Superior temporal gyrus (tissue), 1 donor: ENCODE measurements at regions not wholly inside any gene's neighbourhood (a gene's known extent, or its start where the extent isn't known, plus 50 kb on each side); places are given as distances from the start of the nearest gene placed in this dataset.

Experiments used
- DNase-seq: peaks from one replicate; pipeline ENCODE4 v3.0.0-alpha.2; 2016; ENCODE audit errors: extremely low spot score

GRCh38 chr12:43097471-43097870 lies 454.5 kb downstream of the ADAMTS20 start:
- DNase-seq: no peak

DNA sequence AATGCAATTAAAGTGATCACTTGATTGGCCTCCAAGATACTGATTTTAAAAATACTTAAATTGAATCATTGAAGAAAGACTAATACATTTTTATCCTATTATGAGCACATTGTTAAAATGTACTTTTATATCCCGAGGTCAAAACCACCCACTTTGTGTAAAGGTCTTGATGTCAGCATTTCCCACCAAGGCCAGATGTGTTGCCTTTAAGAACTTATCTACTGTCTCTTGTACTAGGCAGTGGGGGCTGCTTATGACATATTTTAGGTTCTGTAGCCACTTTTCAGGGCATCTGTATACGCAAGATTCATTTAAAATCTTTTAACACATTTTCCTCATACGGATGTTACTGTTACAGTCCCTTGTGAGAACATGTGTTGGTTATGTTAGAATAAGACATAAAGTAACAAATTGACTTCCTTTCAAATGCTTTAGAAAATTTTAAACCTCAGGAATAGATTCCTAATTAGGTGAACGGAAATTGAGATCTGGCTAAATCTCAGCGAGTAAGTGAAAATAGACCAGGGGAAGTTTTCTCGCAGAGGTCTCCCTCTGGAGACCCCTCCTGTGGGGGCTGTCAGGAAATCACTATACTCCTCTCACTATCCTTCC lies 456.2 kb downstream of the ADAMTS20 start:
- DNase-seq: no peak

DNA sequence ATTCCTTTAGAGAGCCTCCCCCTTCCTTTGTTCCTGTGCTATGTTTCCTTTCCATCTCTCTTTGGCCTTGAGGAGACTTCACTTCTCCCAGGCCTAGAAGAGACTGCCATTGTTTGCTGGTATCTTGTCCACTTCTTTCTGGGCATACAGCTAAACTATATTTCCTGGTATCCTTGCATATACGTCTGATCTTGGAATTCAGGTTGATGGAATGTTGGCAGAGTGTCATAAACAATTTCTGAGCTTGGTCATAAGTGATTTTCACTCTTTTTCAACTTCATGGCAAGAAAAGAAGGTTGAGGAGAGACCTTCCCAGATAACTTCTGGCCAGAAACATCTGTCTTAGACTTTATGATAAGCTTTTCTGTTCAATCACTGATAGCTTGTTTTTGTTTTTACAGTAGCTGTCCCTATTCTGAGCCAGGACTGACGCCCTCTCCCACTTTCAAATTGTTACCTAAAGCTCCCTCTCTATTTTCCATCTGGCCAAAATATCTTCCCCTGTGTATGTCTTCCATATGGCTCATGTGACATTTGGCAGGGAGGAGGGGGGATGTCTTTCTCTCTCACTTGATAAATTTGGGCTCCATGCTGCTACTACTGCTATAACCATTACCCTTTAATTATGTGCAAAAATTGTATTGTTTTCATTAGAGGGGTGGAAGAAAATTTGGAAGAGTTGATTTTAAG lies 457.0 kb downstream of the ADAMTS20 start:
- no peak for DNase-seq

DNA sequence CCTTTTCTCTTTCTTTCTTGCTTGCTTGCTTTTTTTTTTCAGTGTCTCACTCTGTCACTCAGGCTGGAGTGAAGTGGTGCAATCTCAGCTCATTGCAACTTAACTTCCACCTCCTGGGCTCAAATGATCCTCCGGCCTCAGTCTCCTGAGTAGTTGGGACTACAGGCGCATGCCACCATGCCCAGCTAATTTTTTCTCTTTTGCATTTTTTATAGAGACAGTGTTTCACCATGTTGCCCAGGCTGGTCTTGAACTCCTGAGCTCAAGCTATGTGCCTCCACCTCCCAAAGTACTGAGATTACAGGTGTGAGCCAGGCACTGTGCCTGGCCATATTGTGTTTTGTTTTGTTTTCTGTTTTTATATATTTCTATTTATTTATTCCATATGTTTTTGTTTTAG lies 461.0 kb downstream of the ADAMTS20 start:
- DNase-seq: no peak

GRCh38 chr12:43087195-43088091 lies 464.6 kb downstream of the ADAMTS20 start:
- no peak for DNase-seq

DNA sequence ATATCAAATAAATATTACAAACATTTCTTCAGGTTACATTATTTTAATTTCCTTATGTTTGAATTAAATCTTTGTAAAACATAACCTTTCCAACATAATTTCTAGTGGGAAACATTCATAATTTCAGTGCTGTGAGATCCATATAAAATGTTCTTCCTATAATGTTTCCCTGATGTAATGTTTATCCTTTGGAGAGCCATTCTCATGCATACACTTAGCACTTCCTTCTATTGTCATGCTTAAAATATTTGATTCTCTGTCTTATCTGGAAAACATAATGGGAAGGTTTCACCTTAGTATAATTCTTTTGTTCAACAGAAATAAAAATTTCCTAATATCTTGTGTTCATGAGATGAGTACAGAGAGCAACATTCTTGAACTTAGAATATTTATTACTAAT lies 472.5 kb downstream of the ADAMTS20 start:
- no peak for DNase-seq

- no peak for DNase-seq
These were observed 473.0 kb downstream of the ADAMTS20 start for GRCh38 chr12:43078976-43079375.

DNA sequence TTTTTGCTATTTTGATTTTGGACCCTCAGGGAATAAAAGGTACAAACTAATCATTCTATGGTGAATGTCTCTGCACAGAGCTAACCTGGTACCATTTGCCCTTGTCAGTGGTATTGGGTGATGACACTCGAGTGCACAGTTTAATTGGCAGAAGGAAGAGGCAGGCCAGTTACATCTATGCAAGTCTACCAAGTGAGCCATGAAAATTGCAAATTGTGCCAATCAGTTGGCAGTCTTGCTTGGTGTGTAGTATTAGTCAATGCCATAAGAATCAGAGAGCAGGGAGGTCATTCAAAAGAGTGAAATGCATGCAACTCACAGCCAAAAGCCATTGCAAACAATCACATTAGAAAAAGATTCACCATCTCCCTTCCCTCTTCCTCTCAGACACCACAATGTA lies 479.6 kb downstream of the ADAMTS20 start:
- no peak for DNase-seq

DNA sequence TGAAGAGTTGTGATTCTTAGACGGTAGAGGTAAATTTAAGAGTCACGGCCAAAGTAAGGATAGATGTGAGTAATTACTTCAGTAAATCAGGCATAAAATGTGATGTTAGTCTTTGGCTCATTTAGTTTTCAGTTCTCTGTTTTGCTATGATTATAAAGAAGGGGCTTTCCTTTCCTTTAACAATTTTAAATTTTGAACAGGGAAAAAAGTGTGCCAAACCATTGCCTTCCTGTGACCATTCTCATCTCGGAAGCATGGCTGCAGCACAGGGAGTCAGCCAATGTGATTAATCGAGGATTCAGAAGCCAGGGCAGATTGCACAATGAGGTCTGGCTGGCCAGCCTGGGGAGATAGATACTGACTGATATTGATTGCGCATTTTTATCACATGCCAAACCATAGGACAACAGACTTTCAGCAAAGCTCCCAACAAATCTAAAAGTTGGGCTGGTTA lies 480.2 kb upstream of the PRICKLE1 start:
- no peak for DNase-seq

DNA sequence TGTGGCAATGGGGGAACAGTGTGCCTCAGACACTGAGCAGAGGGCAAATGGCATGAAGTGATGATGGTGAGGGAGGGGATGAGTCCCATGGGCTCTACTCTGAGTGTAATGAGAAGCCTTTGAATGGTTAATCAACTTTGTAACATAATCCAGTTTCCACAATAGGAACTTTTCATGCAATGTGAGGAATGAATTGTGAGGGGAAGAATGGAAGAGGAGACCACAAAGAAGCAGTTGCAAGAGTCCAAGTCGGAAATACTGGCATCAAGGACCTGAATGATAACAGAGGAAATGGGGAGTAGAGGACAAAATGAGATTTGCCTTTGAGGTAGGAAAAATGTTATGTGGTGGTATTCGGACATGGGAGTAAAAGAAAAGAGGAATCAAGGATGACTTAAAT lies 476.9 kb upstream of the PRICKLE1 start:
- DNase-seq: no peak

GRCh38 chr12:43063650-43064049 lies 474.1 kb upstream of the PRICKLE1 start:
- DNase-seq: no peak

DNA sequence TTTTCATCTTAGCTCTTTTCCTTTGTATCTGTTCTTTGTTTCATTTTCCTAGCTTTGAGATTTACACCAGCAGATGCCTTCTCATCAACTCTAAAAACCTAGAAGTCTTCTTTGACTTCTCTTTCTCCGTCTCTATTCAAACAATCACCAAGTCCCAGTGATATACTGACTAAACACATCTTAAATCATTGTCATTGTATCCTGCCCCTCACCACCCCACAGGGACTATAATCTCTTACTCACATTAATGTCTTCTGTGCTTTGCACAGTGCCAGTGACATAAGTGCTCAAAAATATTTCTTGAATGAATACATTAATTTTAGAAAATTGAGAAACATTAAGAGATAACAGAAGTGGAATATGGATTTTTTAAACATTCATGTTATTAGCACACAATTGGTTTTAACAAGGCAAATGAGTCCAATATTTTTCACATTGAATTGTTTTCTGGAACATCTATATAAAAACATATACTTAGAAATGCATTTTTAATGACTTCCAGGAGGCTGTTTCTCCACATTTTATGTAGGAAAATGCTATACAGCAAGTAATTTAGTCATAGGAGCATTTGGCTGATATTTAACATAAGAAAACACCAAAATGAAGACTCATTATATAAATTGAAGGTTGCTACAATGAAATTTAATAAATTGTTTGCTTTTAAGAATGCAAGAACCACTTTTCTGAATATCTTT lies 472.8 kb upstream of the PRICKLE1 start:
- no peak for DNase-seq

DNA sequence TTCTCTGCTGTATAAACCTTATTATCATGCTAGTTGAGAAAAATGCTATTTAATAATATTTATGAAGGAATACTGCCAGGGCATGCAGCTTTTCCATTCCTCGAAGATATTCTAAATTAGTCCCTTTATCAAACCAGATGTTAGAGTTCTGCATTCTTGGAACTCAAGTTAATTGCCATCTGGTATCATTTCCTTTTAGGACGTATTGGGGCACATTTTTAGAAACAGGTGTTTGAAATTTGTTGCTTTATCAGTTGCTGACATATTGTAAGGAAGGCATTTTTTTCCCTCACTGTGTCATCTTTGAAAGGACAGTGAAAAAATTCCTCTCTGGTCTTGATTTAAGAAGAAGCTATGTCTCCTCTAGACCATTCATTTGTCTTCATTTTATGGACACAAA lies 471.2 kb upstream of the PRICKLE1 start:
- no peak for DNase-seq

DNA sequence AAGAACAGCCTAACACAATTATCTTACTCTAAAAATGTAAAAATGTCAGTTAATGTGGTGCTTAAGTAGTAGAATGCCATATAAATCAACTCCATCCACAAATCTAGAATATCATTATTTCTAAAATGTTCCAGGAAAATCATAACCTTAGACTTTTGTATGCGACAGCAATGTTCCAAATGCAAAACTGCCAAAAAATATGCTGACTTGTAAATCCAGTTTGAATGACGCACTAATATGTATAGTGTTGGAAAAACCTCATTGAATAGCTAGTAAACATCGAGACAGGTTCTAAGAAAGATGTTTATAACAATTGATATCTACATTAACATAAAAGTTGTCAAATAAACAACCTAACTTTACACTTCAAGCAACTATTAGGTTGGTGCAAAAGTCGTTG lies 469.1 kb upstream of the PRICKLE1 start:
- no peak for DNase-seq

GRCh38 chr12:43057566-43057965 lies 468.0 kb upstream of the PRICKLE1 start:
- no peak for DNase-seq

DNA sequence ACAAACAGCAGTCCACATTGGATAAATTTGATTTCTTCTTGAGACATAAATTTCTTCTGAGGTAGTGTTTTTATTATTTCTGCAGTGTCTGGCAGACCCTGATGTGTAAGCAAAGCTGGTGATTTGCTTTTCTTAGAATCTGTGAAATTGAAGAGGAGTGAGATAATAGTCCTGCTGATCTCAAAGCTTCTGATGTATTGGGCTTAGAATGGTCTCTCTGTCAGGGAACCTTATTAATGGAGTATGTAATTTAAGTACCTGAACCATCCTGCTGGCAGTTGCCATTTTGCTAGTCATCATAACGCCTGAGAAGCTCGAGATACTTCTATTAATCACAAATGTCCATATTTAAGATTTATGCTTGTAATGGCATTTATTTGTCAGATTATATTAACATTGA lies 464.5 kb upstream of the PRICKLE1 start:
- DNase-seq: no peak

DNA sequence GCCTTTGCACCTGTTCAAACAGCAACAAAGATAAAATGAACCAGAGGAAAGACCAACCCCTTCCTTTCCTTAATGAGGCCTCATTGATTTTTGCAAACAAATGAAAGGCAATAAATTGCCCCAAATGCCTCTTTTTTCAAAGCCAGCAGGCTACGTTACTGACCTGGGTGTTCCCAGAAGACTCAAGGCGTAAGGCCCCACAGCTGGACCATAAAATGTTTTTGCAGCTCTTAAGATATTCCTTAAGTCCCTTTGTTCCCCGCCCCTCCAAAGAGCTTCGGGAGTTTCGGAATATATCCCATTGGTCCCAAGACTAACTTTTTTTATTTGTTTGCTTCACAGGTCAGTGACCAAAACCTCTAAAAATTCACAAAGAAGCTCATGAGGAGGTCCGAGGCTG lies 462.9 kb upstream of the PRICKLE1 start:
- no peak for DNase-seq

DNA sequence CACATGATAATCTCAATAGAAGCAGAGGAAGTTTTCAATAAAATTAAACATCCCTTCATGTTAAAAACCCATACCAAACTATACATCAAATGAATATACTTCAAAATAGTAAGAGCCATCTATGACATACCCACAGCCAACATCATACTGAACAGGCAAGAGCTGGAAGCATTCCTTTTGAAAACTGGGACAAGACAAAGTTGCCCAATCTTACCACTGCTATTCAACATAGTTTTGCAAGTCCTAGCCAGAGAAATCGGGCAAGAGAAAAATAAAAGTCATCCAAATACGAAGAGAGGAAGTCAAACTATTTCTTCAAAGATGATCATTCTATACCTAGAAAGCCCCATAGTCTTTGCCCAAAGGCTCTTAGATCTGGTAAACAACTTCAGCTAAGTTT lies 454.7 kb upstream of the PRICKLE1 start:
- no peak for DNase-seq

- DNase-seq: no peak
These were observed 449.4 kb upstream of the PRICKLE1 start for GRCh38 chr12:43038991-43039390.

GRCh38 chr12:43029971-43030370 lies 440.4 kb upstream of the PRICKLE1 start:
- no peak for DNase-seq

GRCh38 chr12:43028826-43029225 lies 439.3 kb upstream of the PRICKLE1 start:
- no peak for DNase-seq

DNA sequence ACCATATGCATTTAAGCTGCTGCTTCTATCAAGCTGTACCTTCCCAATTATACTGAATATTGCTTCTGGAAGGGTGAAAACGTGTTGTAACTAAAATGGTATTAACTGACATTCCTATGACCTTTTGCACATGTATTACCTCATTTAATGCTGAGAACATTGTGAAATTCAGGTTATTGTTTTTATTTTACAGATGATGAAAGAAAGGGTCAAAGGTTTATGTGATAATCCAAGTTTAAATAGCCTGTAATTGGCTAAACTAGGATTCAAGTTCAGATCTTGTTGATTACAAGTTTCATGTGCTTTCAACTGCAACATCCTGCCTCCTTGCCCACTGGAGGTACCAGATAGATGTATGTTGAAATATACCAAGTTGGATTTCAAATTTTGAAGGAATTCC lies 433.3 kb upstream of the PRICKLE1 start:
- DNase-seq: no peak
